GM23248 (cell line): ENCODE measurements at regions not wholly inside any gene's neighbourhood (a gene's known extent, or its start where the extent isn't known, plus 50 kb on each side); places are given as distances from the start of the nearest gene placed in this dataset.

Experiments
- DNase-seq: peaks from one replicate; pipeline ENCODE4 v3.0.0-alpha.2; 2015
- H2AFZ ChIP-seq: fragments of 200-600 bp; sonication (generic); 2 replicates; pipeline ENCODE4 v1.6.1; 2016; ENCODE audit warnings: antibody characterized with exemption
- H3F3A ChIP-seq: fragments of 200-600 bp; sonication (generic); 2 replicates; pipeline ENCODE4 v1.6.1; 2016; ENCODE audit warnings: mild to moderate bottlenecking, antibody characterized with exemption, mixed run types; ENCODE audit not compliant: insufficient read depth
- H3K27ac ChIP-seq: fragments of 200-600 bp; sonication (generic); 2 replicates; pipeline ENCODE4 v1.5.1; 2016; ENCODE audit warnings: mild to moderate bottlenecking
- H3K27me3 ChIP-seq: fragments of 200-600 bp; sonication (generic); replicated peaks from 2 replicates; pipeline ENCODE4 v1.6.1; 2016; ENCODE audit warnings: mild to moderate bottlenecking; ENCODE audit not compliant: insufficient read depth
- H3K36me3 ChIP-seq: fragments of 200-600 bp; sonication (generic); 2 replicates; pipeline ENCODE4 v1.6.1; 2016; ENCODE audit warnings: low read depth, mild to moderate bottlenecking
- H3K4me1 ChIP-seq: fragments of 200-600 bp; sonication (generic); 2 replicates; pipeline ENCODE4 v1.6.1; 2016; ENCODE audit warnings: mild to moderate bottlenecking; ENCODE audit not compliant: insufficient read depth
- H3K4me2 ChIP-seq: fragments of 200-600 bp; sonication (generic); one replicate; pipeline ENCODE4 v1.6.1; 2016; ENCODE audit warnings: mild to moderate bottlenecking; ENCODE audit not compliant: unreplicated experiment
- H3K4me3 ChIP-seq: fragments of 200-600 bp; sonication (generic); 2 replicates; pipeline ENCODE4 v1.5.1; 2016; ENCODE audit warnings: mild to moderate bottlenecking
- H3K79me2 ChIP-seq: fragments of 200-600 bp; sonication (generic); 2 replicates; pipeline ENCODE4 v1.6.1; 2016; ENCODE audit warnings: mild to moderate bottlenecking; ENCODE audit not compliant: insufficient read depth
- H3K9ac ChIP-seq: fragments of 200-600 bp; sonication (generic); 2 replicates; pipeline ENCODE4 v1.6.1; 2016; ENCODE audit warnings: mild to moderate bottlenecking
- H3K9me2 ChIP-seq: fragments of 200-600 bp; sonication (generic); 2 replicates; pipeline ENCODE4 v1.6.1; 2016; ENCODE audit warnings: mixed run types, mild to moderate bottlenecking, moderate library complexity; ENCODE audit not compliant: insufficient read depth
- H3K9me3 ChIP-seq: fragments of 200-600 bp; sonication (generic); one replicate; pipeline ENCODE4 v1.6.1; 2017; ENCODE audit warnings: low read depth
- H4K20me1 ChIP-seq: fragments of 200-600 bp; sonication (generic); 2 replicates; pipeline ENCODE4 v1.6.0; 2016; ENCODE audit not compliant: insufficient read depth
- EZH2 ChIP-seq: fragments of 200-600 bp; sonication (generic); IDR thresholded peaks from 2 replicates; pipeline ENCODE4 v1.6.1; 2018; ENCODE audit warnings: antibody characterized with exemption, mild to moderate bottlenecking; ENCODE audit not compliant: insufficient read depth, poor library complexity, severe bottlenecking
- EZH2phosphoT487 ChIP-seq: fragments of 200-600 bp; sonication (generic); IDR thresholded peaks from 2 replicates; pipeline ENCODE4 v1.6.1; 2018; ENCODE audit warnings: antibody characterized with exemption, moderate library complexity, mild to moderate bottlenecking, low read depth; ENCODE audit not compliant: insufficient read depth
- WGBS, 2 experiments: methylation state at CpG; one replicate each; pipeline ENCODE4 v1.1.6; 2015 to 2017; ENCODE audit warnings: low lambda C conversion rate in 2 of 2, low coverage in 1 of 2; ENCODE audit errors: missing lambda C conversion rate in 2 of 2; 5-methylcytosine and 5-hydroxymethylcytosine counted together
- in situ Hi-C: fragments of 300-500 bp; cut with MboI; formaldehyde crosslinking; loops from 2 replicates; pipeline ENCODE4 v1.15.0; 2020

DNA sequence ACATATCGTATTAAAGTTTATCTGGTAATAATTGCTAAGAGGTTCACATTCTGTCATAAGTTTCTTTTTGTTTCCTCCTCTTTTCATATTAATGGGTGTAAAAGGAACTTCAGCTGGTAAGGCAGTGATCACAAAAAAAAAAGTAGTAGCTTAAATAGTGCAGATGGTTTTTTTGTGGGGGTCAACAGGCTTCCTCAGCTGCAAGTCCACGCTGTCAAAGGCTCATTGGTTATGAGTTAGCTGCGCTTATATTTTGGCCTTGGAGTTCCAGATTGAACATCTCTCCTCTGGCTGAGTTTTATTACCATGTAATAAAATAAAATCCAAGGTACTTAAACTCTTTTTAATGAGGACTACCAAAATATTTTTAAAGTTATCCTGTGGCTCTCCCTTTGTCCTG lies 277.0 kb upstream of the ZEB2 start:
- H3K4me3 ChIP-seq: no peak overlapping the region
- in situ Hi-C loops: no loop called here
- H3F3A ChIP-seq: peaks cover 5% of the 10 kb centered on the region; the same call in 1 of the 2 replicates
- H3K9ac ChIP-seq: no peak overlapping the region
- no peaks in the 10 kb centered on the region for H3K9me2 ChIP-seq
- H3K9me3 ChIP-seq: no peaks in the 10 kb centered on the region
- no peaks in the 10 kb centered on the region for H3K36me3 ChIP-seq
- TF ChIP-seq EZH2 (no peak), EZH2phosphoT487 (no peak)
- H3K4me2 ChIP-seq: no peak overlapping the region
- H2AFZ ChIP-seq: peak overlapping the region; percentile 36; the same call in 1 of the 2 replicates
- 94 to 98% methylated on average over 3 of the region's 3 CpGs for WGBS, 2 experiments
- no peak for DNase-seq
- H4K20me1 ChIP-seq: no peaks in the 10 kb centered on the region
- H3K4me1 ChIP-seq: peaks cover 9% of the 10 kb centered on the region; the same call in 1 of the 2 replicates
- no peaks in the 10 kb centered on the region for H3K27me3 ChIP-seq
- H3K79me2 ChIP-seq: no peaks in the 10 kb centered on the region
- no peak overlapping the region for H3K27ac ChIP-seq

- WGBS, 2 experiments: 64 to 69% methylated on average over 2 of the region's 2 CpGs
- 0 out of 2 replicates have a peak, but pooled peaks cover 1% of the 10 kb centered on the region for H3K4me1 ChIP-seq
- H3K27me3 ChIP-seq: no peaks in the 10 kb centered on the region
- no peak overlapping the region for H3K4me3 ChIP-seq
- no peak overlapping the region for H3K4me2 ChIP-seq
- no peaks in the 10 kb centered on the region for H3K9me2 ChIP-seq
- H2AFZ ChIP-seq: peak overlapping the region; percentile 36; the same call in 1 of the 2 replicates
- H3K36me3 ChIP-seq: no peaks in the 10 kb centered on the region
- in situ Hi-C loops: no loop called here
- no peaks in the 10 kb centered on the region for H4K20me1 ChIP-seq
- H3F3A ChIP-seq: no peaks in the 10 kb centered on the region
- TF ChIP-seq EZH2 (no peak), EZH2phosphoT487 (no peak)
- no peak overlapping the region for H3K9ac ChIP-seq
- no peaks in the 10 kb centered on the region for H3K79me2 ChIP-seq
- H3K27ac ChIP-seq: no peak overlapping the region
- no peak for DNase-seq
- no peaks in the 10 kb centered on the region for H3K9me3 ChIP-seq
These were observed 276.2 kb upstream of the ZEB2 start for GRCh38 chr2:144796164-144796563.

DNA sequence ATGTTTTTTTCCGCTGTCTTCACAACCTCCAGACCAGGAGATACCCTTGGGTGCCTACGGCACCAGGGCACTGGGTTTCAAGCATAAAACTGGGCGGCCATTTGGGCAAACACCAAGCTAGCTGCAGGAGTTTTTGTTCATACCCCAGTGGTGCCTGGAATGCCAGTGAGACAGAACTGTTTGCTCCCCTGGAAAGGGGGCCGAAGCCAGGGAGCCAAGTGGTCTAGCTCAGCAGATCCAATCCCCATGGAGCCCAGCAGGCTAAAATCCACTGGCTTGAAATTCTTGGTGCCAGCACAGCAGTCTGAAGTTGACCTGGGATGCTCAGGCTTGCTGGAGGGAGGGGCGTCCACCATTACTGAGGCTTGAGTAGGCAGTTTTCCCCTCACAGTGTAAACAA lies 265.3 kb upstream of the ZEB2 start:
- DNase-seq: no peak
- no peaks in the 10 kb centered on the region for H3K9me3 ChIP-seq
- H3K9ac ChIP-seq: no peak overlapping the region
- H3K27me3 ChIP-seq: no peaks in the 10 kb centered on the region
- WGBS, 2 experiments: 75 to 82% methylated on average over 5 of the region's 5 CpGs
- H3K4me1 ChIP-seq: no peaks in the 10 kb centered on the region
- no peak overlapping the region for H3K4me2 ChIP-seq
- TF ChIP-seq EZH2 (no peak), EZH2phosphoT487 (no peak)
- no peak overlapping the region for H3K4me3 ChIP-seq
- no peaks in the 10 kb centered on the region for H3K36me3 ChIP-seq
- no peak overlapping the region for H3K27ac ChIP-seq
- H3F3A ChIP-seq: no peaks in the 10 kb centered on the region
- no peaks in the 10 kb centered on the region for H4K20me1 ChIP-seq
- no peak overlapping the region for H2AFZ ChIP-seq
- H3K79me2 ChIP-seq: no peaks in the 10 kb centered on the region
- in situ Hi-C loops: no loop called here
- no peaks in the 10 kb centered on the region for H3K9me2 ChIP-seq

DNA sequence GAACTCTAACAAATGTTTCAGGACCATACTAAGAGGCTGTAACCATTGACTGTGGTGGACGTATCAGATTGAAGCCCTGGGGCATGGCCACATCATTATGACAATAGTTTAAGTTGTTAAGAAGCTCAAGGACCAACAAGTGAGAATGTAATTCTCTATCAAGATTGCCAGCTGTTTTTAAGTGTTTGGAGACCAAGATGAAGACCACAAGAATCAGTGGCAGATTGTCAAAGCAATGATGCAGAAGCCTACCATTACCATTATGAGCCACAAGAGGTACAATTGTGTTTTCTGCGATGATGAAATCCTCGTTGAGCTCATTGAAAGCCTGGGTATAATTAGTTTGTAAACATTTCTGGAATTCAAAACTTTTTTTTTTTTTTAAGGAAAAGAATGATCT lies 261.1 kb upstream of the ZEB2 start:
- no peaks in the 10 kb centered on the region for H3F3A ChIP-seq
- no peaks in the 10 kb centered on the region for H3K36me3 ChIP-seq
- H3K4me2 ChIP-seq: no peak overlapping the region
- H2AFZ ChIP-seq: no peak overlapping the region
- no peak overlapping the region for H3K9ac ChIP-seq
- no peaks in the 10 kb centered on the region for H3K79me2 ChIP-seq
- no peaks in the 10 kb centered on the region for H3K9me2 ChIP-seq
- in situ Hi-C loops: no loop called here
- no peaks in the 10 kb centered on the region for H4K20me1 ChIP-seq
- no peak overlapping the region for H3K4me3 ChIP-seq
- no peaks in the 10 kb centered on the region for H3K9me3 ChIP-seq
- H3K27ac ChIP-seq: no peak overlapping the region
- TF ChIP-seq EZH2 (no peak), EZH2phosphoT487 (no peak)
- no peaks in the 10 kb centered on the region for H3K27me3 ChIP-seq
- DNase-seq: peak; percentile 49
- H3K4me1 ChIP-seq: peaks cover 7% of the 10 kb centered on the region; the same call in 1 of the 2 replicates
- 52 to 57% methylated on average over 3 of the region's 3 CpGs for WGBS, 2 experiments

DNA sequence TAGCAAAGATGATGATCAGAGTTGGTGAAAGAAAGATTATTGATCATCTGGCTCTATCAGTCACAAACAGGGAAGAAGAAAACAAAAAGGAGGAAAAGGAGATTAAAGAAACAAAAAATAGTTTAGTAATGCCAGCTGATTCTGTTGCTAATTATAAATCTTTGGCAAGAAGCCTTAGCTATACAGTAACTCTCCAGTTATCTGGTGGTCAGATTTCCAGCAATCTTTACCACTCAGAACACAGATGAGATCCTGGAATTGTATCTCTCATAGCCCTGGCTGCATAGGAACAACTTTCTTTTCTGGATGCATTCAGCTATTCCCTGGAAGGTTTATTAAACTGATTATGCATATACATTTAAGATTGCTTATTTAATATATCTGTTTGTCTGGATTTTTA lies 256.8 kb upstream of the ZEB2 start:
- no peak overlapping the region for H3K4me3 ChIP-seq
- no peak overlapping the region for H3K4me2 ChIP-seq
- H3K36me3 ChIP-seq: no peaks in the 10 kb centered on the region
- H3K9me3 ChIP-seq: no peaks in the 10 kb centered on the region
- H3K27ac ChIP-seq: no peak overlapping the region
- H3K79me2 ChIP-seq: no peaks in the 10 kb centered on the region
- H4K20me1 ChIP-seq: no peaks in the 10 kb centered on the region
- no peaks in the 10 kb centered on the region for H3K27me3 ChIP-seq
- peak overlapping the region; percentile 20; the same call in 1 of the 2 replicates for H2AFZ ChIP-seq
- H3K4me1 ChIP-seq: peaks cover 7% of the 10 kb centered on the region; the same call in 1 of the 2 replicates
- no peaks in the 10 kb centered on the region for H3K9me2 ChIP-seq
- H3F3A ChIP-seq: no peaks in the 10 kb centered on the region
- TF ChIP-seq EZH2phosphoT487: no peak
- no peak for TF ChIP-seq EZH2
- no peak overlapping the region for H3K9ac ChIP-seq
- in situ Hi-C loops: no loop called here
- DNase-seq: peak; percentile 23
